Breast epithelium (tissue), 3 donors: ENCODE measurements at regions not wholly inside any gene's neighbourhood (a gene's known extent, or its start where the extent isn't known, plus 50 kb on each side); places are given as distances from the start of the nearest gene placed in this dataset.

ENCODE experiments used
- POLR2A ChIP-seq: fragments of 450-650 bp; IDR thresholded peaks from one replicate; pipeline ENCODE4 v1.6.1; 2016; ENCODE audit warnings: antibody characterized with exemption, mild to moderate bottlenecking, moderate library complexity
- POLR2AphosphoS5 ChIP-seq, 3 donors: sonication (generic); formaldehyde crosslinking; IDR thresholded peaks; one replicate each; pipeline ENCODE4 v1.6.1; 2017; ENCODE audit warnings: antibody characterized with exemption in 3 of 3
- TF ChIP-seq, protein P1 (sequence below), 3 donors: fragments of 450-650 bp; IDR thresholded peaks; one replicate each; pipeline ENCODE4 v1.5.1; 2016 to 2017; ENCODE audit warnings: antibody characterized with exemption in 3 of 3, mild to moderate bottlenecking in 3 of 3, moderate library complexity in 3 of 3

DNA sequence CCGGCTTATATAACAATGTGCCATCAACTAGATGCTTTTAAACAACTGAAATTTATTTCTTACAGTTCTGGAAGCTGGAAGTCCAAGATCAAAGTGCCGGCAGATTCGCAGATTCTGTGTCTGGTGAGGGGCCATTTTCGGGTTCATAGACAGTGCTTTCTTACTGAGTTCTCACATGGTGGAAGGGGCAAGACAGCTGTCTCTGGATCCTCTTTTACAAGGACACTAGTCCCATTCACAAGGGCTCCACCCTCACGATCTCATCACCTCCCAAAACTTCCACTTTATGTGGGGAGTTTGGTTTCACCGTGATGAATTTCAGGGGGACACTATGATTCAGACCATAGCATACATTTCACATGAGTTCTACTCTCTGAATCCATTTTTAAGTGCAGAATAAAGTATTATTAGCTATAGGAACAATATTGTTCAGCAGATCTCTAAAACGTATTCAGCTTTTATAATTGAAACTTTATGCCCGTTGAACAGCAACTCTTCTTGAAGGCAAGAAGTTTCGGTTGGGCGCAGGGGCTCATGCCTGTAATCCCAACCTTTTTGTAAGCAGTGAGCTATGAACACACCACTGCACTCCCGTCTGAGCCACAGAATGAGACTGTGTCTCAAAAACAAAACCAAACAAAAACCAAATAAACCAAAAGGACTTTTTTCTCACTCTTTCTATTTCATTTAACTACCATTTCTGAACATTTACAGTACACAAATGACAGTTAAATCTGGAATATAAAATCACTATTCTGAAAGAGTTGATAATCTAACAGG, 502.8 kb downstream of the CMPK2 start:
- TF ChIP-seq POLR2AphosphoS5 (IDR thresholded peaks at IDR 0.05) (no peak), POLR2A (no peak)
- TF ChIP-seq, protein P1, sequence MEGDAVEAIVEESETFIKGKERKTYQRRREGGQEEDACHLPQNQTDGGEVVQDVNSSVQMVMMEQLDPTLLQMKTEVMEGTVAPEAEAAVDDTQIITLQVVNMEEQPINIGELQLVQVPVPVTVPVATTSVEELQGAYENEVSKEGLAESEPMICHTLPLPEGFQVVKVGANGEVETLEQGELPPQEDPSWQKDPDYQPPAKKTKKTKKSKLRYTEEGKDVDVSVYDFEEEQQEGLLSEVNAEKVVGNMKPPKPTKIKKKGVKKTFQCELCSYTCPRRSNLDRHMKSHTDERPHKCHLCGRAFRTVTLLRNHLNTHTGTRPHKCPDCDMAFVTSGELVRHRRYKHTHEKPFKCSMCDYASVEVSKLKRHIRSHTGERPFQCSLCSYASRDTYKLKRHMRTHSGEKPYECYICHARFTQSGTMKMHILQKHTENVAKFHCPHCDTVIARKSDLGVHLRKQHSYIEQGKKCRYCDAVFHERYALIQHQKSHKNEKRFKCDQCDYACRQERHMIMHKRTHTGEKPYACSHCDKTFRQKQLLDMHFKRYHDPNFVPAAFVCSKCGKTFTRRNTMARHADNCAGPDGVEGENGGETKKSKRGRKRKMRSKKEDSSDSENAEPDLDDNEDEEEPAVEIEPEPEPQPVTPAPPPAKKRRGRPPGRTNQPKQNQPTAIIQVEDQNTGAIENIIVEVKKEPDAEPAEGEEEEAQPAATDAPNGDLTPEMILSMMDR (IDR thresholded peaks at IDR 0.05), result no peak
